SK-N-MC (cell line): ENCODE measurements at regions not wholly inside any gene's neighbourhood (a gene's known extent, or its start where the extent isn't known, plus 50 kb on each side); places are given as distances from the start of the nearest gene placed in this dataset.

Source experiments
- EZH2 ChIP-seq: fragments of 200-600 bp; sonication (generic); IDR thresholded peaks from one replicate; pipeline ENCODE4 v1.6.1; 2017; ENCODE audit warnings: antibody characterized with exemption
- FOXP2 ChIP-seq: optimal IDR thresholded peaks from 2 replicates; pipeline ENCODE3; 2011; ENCODE audit warnings: mild to moderate bottlenecking, moderate library complexity; ENCODE audit not compliant: insufficient read depth; ENCODE audit errors: extremely low read length, control extremely low read depth
- POLR2AphosphoS5 ChIP-seq: IDR thresholded peaks from 2 replicates; pipeline ENCODE4 v1.6.1; 2012; ENCODE audit warnings: mild to moderate bottlenecking, low read depth, low read length, borderline replicate concordance

GRCh38 chr15:56568466-56569167 lies 103.7 kb upstream of the MNS1 start:
- TF ChIP-seq POLR2AphosphoS5: no peak
- no peak for TF ChIP-seq EZH2
- no peak for TF ChIP-seq FOXP2
